Suprapubic skin (tissue), 4 donors: ENCODE measurements at regions not wholly inside any gene's neighbourhood (a gene's known extent, or its start where the extent isn't known, plus 50 kb on each side); places are given as distances from the start of the nearest gene placed in this dataset.

Experiments used
- CTCF ChIP-seq, 2 donors: fragments of 200-600 bp in 1 of 2; fragments of 450-650 bp in 1 of 2; sonication (generic) in 1 of 2; IDR thresholded peaks; one replicate each; pipeline ENCODE4 v1.5.1; 2016 to 2019; ENCODE audit warnings: antibody characterized with exemption in 2 of 2, mild to moderate bottlenecking in 1 of 2, moderate library complexity in 1 of 2
- EP300 ChIP-seq: sonication (generic); formaldehyde crosslinking; IDR thresholded peaks from one replicate; pipeline ENCODE4 v1.6.1; 2017; ENCODE audit warnings: antibody characterized with exemption
- POLR2A ChIP-seq, 2 donors: fragments of 450-650 bp; IDR thresholded peaks; one replicate each; pipeline ENCODE4 v1.6.1; 2017; ENCODE audit warnings: antibody characterized with exemption in 2 of 2, mild to moderate bottlenecking in 2 of 2, moderate library complexity in 2 of 2
- POLR2AphosphoS5 ChIP-seq, 3 donors: sonication (generic); formaldehyde crosslinking; IDR thresholded peaks; one replicate each; pipeline ENCODE4 v1.6.1; 2017; ENCODE audit warnings: antibody characterized with exemption in 3 of 3

- TF ChIP-seq CTCF (IDR thresholded peaks at IDR 0.05) = peak; percentile 49 to 60
- TF ChIP-seq POLR2AphosphoS5 (IDR thresholded peaks at IDR 0.05) = no peak
- no peak for TF ChIP-seq EP300
- no peak for TF ChIP-seq POLR2A (IDR thresholded peaks at IDR 0.05)
Measured at GRCh38 chr2:95728878-95729596, 137.2 kb downstream of the TRIM43 start.
